NCI-H187 (cell line): ENCODE measurements at regions not wholly inside any gene's neighbourhood (a gene's known extent, or its start where the extent isn't known, plus 50 kb on each side); places are given as distances from the start of the nearest gene placed in this dataset.

Experiments
- DNase-seq, 2 experiments: peaks; one replicate each; lab custom pipeline; 2025; lab: John Stamatoyannopoulos, UW

- no peak for DNase-seq
Observed at GRCh38 chr3:72022027-72022426, 237.1 kb upstream of the PROK2 start.

DNA sequence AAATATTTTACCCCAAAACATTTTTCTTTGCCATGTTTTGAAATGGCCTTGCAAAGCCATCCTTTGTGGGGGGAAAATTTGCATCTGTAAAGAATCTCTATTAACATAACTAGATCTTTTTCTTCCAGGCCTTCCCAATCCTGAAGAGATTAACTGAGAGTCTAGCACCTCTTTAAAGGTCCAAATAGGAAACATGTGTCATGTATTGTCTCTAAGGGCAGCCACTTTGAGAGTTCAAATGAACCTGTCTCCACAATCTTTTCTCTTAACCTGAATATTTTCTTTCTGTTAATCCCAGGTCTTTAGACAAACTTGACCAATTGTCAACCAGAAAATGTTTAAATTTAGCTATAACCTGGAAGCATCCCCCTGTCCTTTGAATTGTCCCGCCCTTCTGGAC lies 236.6 kb upstream of the PROK2 start:
- no peak for DNase-seq

DNA sequence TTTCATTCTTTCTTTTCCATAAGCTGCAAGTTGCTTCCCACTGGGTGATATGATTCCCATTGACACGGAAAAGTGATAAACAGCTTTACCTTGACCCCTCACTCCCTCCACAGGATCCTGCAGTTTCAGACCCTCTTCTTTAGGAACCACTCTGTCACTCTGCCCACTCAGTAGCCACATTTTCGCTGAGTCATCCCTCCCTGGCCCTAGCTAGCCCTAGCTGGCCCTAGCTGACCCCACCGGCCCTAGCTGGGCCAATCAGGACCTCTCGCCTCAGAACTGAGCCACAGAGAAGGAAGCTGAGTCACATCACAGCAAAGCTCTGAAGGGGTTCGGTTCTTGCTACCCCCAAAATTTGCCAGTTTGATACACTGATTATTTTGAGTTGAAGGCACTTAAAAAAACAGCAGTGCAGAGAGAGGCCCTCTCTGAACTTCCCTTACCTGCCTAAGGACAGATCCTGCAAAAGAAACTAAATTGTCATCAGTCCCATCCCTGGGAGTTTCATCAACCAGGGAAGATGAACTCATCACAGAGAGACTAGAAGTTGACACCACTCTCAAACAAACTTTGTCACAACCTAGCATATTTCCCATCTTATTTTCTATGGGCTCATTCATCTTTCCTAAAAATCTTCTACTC lies 233.5 kb upstream of the PROK2 start:
- DNase-seq: no peak

DNA sequence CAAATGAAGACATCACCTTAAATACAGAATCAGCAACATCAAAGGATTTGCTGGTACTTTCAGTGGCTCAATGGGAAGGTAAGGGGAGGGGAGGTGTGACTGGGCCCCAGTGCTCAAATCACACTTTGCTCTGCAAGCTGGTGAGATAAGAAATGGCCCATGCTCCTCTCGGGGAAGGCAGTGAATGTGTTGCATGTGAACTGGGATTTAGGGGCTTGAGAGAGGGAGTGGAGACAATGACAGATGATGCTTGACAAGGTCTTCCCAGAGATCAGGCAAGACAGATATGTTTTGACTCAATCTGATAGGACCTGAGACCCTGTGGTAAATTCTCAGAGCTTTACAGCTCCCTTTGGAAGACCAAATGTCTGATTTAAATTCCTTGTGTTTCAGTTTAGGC lies 233.0 kb upstream of the PROK2 start:
- no peak for DNase-seq

DNA sequence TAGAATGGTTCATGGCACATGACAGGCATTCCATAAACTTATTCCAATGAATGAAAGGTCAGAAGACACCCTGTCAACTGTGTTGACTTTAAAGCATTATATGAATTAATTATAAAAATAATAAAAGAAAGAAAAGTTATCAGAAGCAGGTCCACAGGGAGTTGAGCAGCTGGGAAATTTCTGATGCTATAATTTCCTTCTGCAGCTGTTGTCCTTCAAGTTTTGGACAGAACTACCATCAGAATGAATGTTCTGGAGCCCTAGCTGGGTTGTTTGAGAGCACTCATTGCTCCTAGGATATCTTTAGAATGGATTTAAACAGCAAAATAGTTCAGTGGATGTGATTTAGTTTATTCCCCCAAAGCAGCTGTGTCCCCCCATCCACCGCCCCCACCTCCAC lies 232.4 kb upstream of the PROK2 start:
- DNase-seq: no peak

- DNase-seq: no peak
Observed at GRCh38 chr3:72015463-72015862, 230.5 kb upstream of the PROK2 start.

GRCh38 chr3:72013084-72013483 lies 228.1 kb upstream of the PROK2 start:
- no peak for DNase-seq

GRCh38 chr3:72012363-72012762 lies 227.4 kb upstream of the PROK2 start:
- no peak for DNase-seq

DNA sequence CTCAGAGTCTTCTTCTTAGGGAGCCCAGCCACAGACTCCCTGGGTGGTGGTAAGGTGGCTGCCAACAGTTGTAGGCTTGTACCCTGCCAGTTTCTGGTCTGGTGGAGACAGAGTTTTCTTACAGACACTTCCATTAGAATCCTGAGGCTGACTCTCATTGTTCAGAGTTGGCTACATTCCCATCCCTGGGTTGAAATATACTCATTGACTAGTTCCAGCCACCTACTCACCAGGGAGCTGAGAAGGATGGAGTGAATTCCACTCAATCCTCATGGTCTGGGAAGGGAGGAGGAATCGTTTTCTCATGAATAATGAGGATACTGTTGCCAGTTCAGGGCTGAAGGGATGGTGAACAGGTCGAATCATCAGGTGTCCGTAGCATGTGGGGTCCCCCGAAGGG lies 226.5 kb upstream of the PROK2 start:
- no peak for DNase-seq

- no peak for DNase-seq
Observed at GRCh38 chr3:72009851-72010443, 225.0 kb upstream of the PROK2 start.

DNA sequence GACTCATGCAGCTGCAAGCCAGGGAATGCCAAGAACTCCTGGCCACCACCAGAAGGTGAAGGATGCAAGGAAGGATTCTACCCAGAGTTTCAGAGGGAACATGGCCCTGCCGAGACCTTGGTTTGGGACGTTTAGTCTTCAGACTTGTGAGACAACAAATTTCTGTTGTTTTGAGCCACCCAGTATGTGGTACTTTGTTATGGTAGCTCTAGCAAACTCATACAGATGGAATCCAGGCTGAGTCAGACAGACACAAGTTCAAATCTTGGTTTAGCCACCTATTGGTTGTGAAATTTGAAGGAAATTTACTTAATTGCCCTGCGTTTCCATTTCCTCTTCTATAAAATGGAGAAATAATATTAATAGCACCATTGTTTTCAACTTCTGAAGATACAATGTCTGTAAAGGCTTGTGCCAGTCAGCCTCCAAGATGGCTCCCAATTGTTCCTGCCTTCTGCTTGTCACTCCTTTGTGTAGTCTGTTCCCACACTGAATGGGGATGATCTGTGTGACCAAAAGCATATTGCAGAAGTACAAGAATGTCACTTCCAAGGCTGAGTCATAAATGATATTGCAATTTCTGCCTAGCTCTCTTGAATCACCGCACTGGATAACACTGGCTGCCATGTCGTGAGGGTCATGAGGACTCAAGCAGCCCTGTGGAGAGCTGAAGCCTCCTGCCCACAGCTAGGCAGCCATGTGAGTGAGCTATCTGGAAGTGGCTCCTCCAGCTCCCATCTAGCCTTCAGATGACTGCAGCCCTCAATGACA lies 223.5 kb upstream of the PROK2 start:
- no peak for DNase-seq

- no peak for DNase-seq
Observed at GRCh38 chr3:72006631-72007556, 221.9 kb upstream of the PROK2 start.

DNA sequence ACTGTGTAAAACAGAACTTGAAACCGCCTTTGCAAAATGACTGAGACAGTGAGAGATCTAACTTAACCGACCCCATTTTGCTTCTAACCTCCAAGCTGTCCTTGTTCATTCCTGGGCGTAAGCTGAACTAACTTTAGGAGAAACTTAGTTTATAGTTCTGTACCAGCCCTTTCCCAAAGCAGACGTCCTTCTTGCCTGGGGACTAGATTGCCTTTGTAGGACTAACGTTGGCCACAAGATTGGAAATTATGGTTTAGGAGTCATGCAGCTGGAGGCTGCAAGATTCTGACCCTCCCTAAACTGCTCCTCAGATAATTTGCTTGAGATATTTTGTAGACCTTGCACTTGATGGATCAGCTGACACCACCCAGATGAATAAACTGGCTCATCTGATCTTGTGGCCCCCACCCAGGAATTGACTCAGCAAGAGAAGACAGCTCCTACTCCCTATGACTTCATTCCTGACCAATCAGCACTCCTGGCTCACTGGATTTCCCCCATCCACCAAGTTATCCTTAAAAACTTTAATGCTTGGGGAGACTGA lies 219.9 kb upstream of the PROK2 start:
- no peak for DNase-seq

- DNase-seq: no peak
Observed at GRCh38 chr3:72003936-72004335, 219.0 kb upstream of the PROK2 start.

GRCh38 chr3:72001758-72002157 lies 216.8 kb upstream of the PROK2 start:
- DNase-seq: no peak

GRCh38 chr3:71998995-71999673 lies 214.2 kb upstream of the PROK2 start:
- no peak for DNase-seq

GRCh38 chr3:71997066-71997653 lies 212.2 kb upstream of the PROK2 start:
- DNase-seq: no peak

- no peak for DNase-seq
Observed at GRCh38 chr3:71994906-71995305, 210.0 kb upstream of the PROK2 start.

DNA sequence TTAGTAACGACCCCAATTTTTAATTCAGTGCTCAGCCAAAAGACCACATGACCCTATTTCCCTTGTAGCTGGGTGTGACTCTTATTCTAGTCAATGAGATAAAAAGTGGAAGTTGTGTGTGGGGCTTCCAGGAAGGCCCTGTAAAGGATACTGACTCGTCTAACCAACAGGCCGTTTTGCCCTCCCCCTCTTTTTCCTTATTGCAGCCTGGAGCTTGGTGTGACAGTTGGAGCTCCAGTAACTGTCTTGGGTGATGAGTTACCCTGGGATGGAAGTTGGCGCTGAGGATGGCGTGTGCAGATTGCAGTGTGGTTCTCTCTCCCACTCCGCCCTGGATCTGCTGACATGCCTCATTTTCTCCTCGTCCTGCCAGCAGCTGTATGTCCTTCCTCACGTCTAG lies 209.3 kb upstream of the PROK2 start:
- DNase-seq: no peak

DNA sequence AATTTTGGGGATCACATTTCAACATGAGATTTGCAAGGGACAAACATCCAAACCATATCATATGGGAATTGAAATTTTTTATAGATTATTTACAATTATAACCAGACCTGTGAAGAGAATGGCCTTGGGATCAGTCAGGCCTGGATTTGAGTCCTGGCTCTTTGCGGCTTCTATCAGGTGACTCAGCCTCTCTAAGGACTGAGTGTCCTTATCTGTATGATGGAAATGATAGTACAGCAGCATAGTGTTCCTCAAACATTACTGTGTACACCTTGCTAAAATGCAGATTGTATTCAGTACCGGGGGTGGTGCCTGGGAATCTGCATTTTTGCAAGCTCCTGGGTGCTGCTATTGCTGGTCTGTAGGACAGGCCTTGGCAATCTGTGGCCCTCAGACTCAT lies 206.7 kb upstream of the PROK2 start:
- no peak for DNase-seq

DNA sequence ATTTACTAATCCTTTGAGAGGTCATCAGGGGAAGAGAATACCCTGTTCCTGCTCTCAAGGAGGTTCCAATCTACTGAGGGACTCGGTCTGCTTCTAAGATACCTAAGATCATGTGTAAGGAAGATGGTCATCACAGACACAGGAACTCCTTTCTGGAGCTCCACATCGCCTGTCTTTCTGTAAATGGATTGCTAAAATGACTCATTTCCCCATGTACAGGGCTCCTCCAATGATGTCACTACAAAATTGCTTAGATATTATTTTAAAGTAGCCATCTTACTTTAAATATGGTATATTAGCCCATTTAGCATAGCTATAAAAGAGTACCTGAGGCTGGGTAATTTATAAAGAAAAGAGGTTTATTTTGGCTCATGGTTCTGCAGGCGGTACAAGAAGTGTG lies 206.1 kb upstream of the PROK2 start:
- no peak for DNase-seq
